ENCODE measurements at regions not wholly inside any gene's neighbourhood (a gene's known extent, or its start where the extent isn't known, plus 50 kb on each side); places are given as distances from the start of the nearest gene placed in this dataset.

DNA sequence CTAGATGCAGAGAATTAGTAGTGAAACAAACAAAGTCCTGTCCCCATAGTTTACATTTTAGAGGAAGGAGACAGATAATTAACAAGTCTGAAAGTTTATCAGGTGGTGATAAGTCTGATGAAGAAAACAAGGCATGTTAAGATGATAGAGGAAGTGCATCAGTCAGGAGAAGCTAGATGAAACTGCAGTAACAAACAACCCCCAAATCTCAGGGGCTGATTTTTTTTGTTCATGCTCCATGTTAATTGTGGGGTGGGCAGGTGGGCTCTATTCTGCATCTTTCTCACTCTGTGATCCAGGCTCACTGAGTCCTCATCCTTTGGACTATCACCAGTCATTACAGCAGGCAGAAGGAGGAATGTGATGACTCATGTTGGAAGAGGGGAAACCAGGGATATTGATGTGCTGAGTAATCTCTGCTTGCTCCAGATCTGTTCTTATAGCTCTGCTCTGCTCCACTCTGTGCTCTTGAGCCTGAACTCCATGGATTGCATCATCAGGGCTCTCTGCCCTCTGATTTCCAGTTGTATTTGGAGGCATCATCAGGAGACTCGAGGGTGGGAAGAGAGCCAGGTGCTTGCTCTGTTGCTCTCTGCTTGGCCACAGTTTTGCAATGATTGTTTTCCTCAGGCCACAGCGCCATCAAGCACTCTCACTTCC lies 166.9 kb downstream of the IER5 start:
- Histone ChIP-seq H2BK20ac (ENCODE audit: low read depth, low read length) (no peak overlapping the region), H3K56ac (ENCODE audit: extremely low read depth, insufficient read depth, low read length) (no peak overlapping the region), H3K36me3 (ENCODE audit: control insufficient read depth, insufficient read depth, low read length) (no peaks in the 10 kb centered on the region), H4K5ac (ENCODE audit: low read depth, low read length) (no peak overlapping the region), H3K9me3 (ENCODE audit: control insufficient read depth, insufficient read depth, low read length) (no peaks in the 10 kb centered on the region), H3K14ac (replicated peaks; ENCODE audit: low read depth, low read length) (no peak overlapping the region), H3K9me1 (ENCODE audit: insufficient read depth, low read length) (no peaks in the 10 kb centered on the region), H2BK5ac (ENCODE audit: low read depth, low read length, poor library complexity, severe bottlenecking) (no peak overlapping the region), H3K79me1 (ENCODE audit: low read depth in 1 of 2, low read length in 2 of 2) (no peaks in the 10 kb centered on the region), H4K20me1 (ENCODE audit: insufficient read depth, low read length) (no peaks in the 10 kb centered on the region), H3K9ac (ENCODE audit: low read depth, low read length) (no peak overlapping the region), H3K4ac (ENCODE audit: low read depth, low read length) (no peak overlapping the region), H3K27ac (ENCODE audit: insufficient read depth, low read length) (no peak overlapping the region), H3K18ac (ENCODE audit: low read depth, low read length) (no peak overlapping the region), H2AK9ac (replicated peaks; ENCODE audit: low read depth, low read length, poor library complexity) (no peak overlapping the region), H3K4me2 (ENCODE audit: low read depth, low read length) (no peak overlapping the region), H4K91ac (ENCODE audit: insufficient read depth, low read depth, low read length) (no peak overlapping the region), H4K8ac (ENCODE audit: low read depth in 2 of 2, low read length in 2 of 2) (no peak overlapping the region), H2BK15ac (ENCODE audit: low read depth, low read length) (no peak overlapping the region), H2AFZ (replicated peaks; ENCODE audit: low read length, poor library complexity) (no peak overlapping the region), H3K27me3 (ENCODE audit: control insufficient read depth, insufficient read depth, low read length) (0 out of 2 replicates have a peak, but pooled peaks cover 3% of the 10 kb centered on the region), H3K4me1 (ENCODE audit: control insufficient read depth, insufficient read depth, low read length) (no peaks in the 10 kb centered on the region), H3K23ac (ENCODE audit: low read depth, low read length) (no peak overlapping the region), H3K4me3 (ENCODE audit: insufficient read depth, low read depth, low read length) (no peak overlapping the region), H2BK120ac (ENCODE audit: low read depth, low read length) (no peak overlapping the region), H2AK5ac (ENCODE audit: low read depth, low read length) (no peak overlapping the region)
- in situ Hi-C loops (cut with MboI; ENCODE audit: low sequenced_read_pairs): no loop called here
- dilution Hi-C loops (cut with HindIII; ENCODE audit: low sequenced_read_pairs, unreplicated experiment): no loop called here
- peak; percentile 96 for ATAC-seq (ENCODE audit: low read depth)
- CTCF ChIA-PET: no interaction called here
- TF ChIP-seq BHLHE40 (IDR thresholded peaks at IDR 0.05; ENCODE audit: low read depth, low read length): peak; percentile 45; the same call in 1 of the 2 replicates
- peak; percentile 99 for TF ChIP-seq CEBPB (IDR thresholded peaks at IDR 0.05; ENCODE audit: low read depth, low read length)
- TF ChIP-seq MAFK (IDR thresholded peaks at IDR 0.05; ENCODE audit: low read depth, low read length): peak; percentile 73
- no peak for TF ChIP-seq RFX5 (IDR thresholded peaks at IDR 0.05; ENCODE audit: low read depth, low read length)
- TF ChIP-seq NFE2L2 (IDR thresholded peaks at IDR 0.05; ENCODE audit: low read depth, low read length): peak; percentile 80
- peak; percentile 92 for TF ChIP-seq FOS (IDR thresholded peaks at IDR 0.05; ENCODE audit: low read depth, low read length)
- no peak for TF ChIP-seq CHD1 (IDR thresholded peaks at IDR 0.05; ENCODE audit: low read depth, low read length)
- TF ChIP-seq RCOR1 (IDR thresholded peaks at IDR 0.05; ENCODE audit: insufficient replicate concordance, low read length): no peak
- no peak for TF ChIP-seq RAD21 (IDR thresholded peaks at IDR 0.05; ENCODE audit: low read length)
- WGBS, 2 experiments (ENCODE audit: extremely low coverage in 2 of 2, insufficient read length in 1 of 2): no CpG with 5 or more reads among the region's 2 CpGs
- DNase-seq: peak; percentile 95
- POLR2A ChIA-PET (ENCODE audit: unreplicated experiment): no interaction called here
- no TSS peak for BruUV-seq (replicated peaks)
- intact Hi-C loops (cut with micrococcal nuclease): no loop called here

Data from IMR-90 (cell line).